Motor neuron (in vitro differentiated cells): ENCODE measurements at regions not wholly inside any gene's neighbourhood (a gene's known extent, or its start where the extent isn't known, plus 50 kb on each side); places are given as distances from the start of the nearest gene placed in this dataset.
"Not testable (repeated sequence)": the region's sequence is repeated elsewhere in the genome, so short reads cannot be mapped to it uniquely, and the experiment has no call there.

Source experiments
- ATAC-seq, 8 experiments: fragments of 200-7000 bp; cut with Tn5 transposase; replicated peaks in 6 of 8; 2 replicates each; pipeline ENCODE4 v1.8.0; 2021; ENCODE audit warnings: mild to moderate bottlenecking in 8 of 8, moderate library complexity in 8 of 8
- H3K27ac ChIP-seq, 2 donors: fragments of 250-450 bp; sonication (Bioruptor Pico); 2 replicates each; pipeline ENCODE4 v1.9.0; 2021; ENCODE audit warnings: antibody characterized with exemption in 2 of 2, mild to moderate bottlenecking in 2 of 2, moderate library complexity in 1 of 2
- H3K4me1 ChIP-seq, 2 donors: fragments of 250-450 bp; sonication (Bioruptor Pico); replicated peaks in 1 of 2; 2 replicates each; pipeline ENCODE4 v1.6.1; 2021; ENCODE audit warnings: antibody characterized with exemption in 2 of 2, mild to moderate bottlenecking in 2 of 2, moderate library complexity in 1 of 2
- H3K4me3 ChIP-seq, 5 donors: fragments of 250-450 bp; sonication (Bioruptor Pico); 2 replicates each; pipeline ENCODE4 v1.9.0; 2021; ENCODE audit warnings: antibody characterized with exemption in 5 of 5, mild to moderate bottlenecking in 5 of 5, moderate library complexity in 4 of 5
- WGBS, 10 experiments: fragments of 450-650 bp; shearing (Covaris generic); methylation state at CpG; one replicate each; pipeline ENCODE4 v1.0.0; 2022; 5-methylcytosine and 5-hydroxymethylcytosine counted together
- in situ Hi-C, 9 experiments: fragments of 400-800 bp; cut with MboI; loops; one replicate each; pipeline ENCODE4 v1.15.0; 2021; ENCODE audit warnings: low sequenced_read_pairs in 9 of 9, low pct_unique_long_range_greater_than_20kb in 2 of 9; ENCODE audit not compliant: unreplicated experiment in 9 of 9

DNA sequence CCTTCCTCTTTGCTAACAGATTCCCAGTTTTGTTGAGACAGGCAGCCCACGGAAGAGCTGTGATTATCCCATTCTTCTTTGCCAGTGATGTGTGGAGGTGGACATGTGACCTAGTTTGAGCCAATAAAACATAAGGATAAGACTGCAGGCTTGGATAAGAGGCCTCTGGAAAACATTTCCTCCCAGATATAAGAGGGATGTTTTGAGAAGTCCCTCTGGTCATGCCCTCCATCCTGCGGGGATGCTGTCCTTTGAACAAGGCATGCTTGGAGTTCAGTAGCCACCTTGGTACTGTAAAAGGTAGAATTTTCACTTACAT is 155.7 kb downstream of the TM2D1 start:
- ATAC-seq: no peak
- in situ Hi-C loops: no loop called here
- Histone ChIP-seq H3K4me3 (no peak overlapping the region), H3K4me1 (no peaks in the 10 kb centered on the region), H3K27ac (no peak overlapping the region)
- WGBS, 10 experiments: 22 to 100% (median 63%) methylated on average over 1 to 2 of the region's 2 CpGs; no CpG with 5 or more reads in 3 of the 10 experiments

- Histone ChIP-seq H3K4me1 (no peaks in the 10 kb centered on the region), H3K27ac (no peak overlapping the region), H3K4me3 (no peak overlapping the region)
- in situ Hi-C loops: no loop called here
- 11 to 86% (median 57%) methylated on average over 1 to 5 of the region's 5 CpGs for WGBS, 10 experiments
- ATAC-seq: peak in 1 of 8 experiments; percentile 34
These were observed 156.3 kb downstream of the TM2D1 start for GRCh38 chr1:61568460-61569302.

GRCh38 chr1:61566177-61566576 is 158.8 kb downstream of the TM2D1 start:
- WGBS, 10 experiments: 0 to 100% (median 90%) methylated on average over 1 of the region's 1 CpG; no CpG with 5 or more reads in 5 of the 10 experiments
- no peak for ATAC-seq
- in situ Hi-C loops: no loop called here
- Histone ChIP-seq H3K4me3 (no peak overlapping the region), H3K27ac (no peak overlapping the region), H3K4me1 (no peaks in the 10 kb centered on the region)

DNA sequence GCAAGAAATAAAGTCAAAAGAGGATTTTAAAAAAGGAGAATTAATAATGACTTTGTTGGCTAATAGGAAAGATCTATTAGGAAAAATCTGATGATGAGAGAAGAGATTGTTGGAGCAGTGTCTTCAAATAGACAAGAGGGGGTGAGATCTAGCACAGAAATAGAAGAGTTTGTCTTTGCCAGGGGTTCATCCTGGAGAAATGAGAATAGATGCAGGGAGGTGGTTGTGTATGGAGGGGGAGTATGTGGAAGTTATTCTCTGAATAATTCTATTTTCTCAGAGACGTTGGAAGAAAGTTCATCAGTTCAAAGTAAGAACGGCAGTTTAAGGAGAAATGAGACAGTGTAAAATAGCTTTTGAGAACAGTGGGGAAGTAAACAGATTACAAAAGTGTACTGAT is 161.3 kb downstream of the TM2D1 start:
- in situ Hi-C loops: no loop called here
- no peak overlapping the region for H3K4me3 ChIP-seq
- WGBS, 10 experiments: 5 to 100% (median 78%) methylated on average over 1 to 2 of the region's 2 CpGs; no CpG with 5 or more reads in 1 of the 10 experiments
- no peak overlapping the region for H3K27ac ChIP-seq
- no peak for ATAC-seq
- H3K4me1 ChIP-seq: no peaks in the 10 kb centered on the region

GRCh38 chr1:61561666-61562065 is 163.3 kb downstream of the TM2D1 start:
- Histone ChIP-seq H3K4me1 (no peaks in the 10 kb centered on the region), H3K4me3 (no peak overlapping the region), H3K27ac (no peak overlapping the region)
- peak in 2 of 8 experiments; percentile 26 to 31 for ATAC-seq
- in situ Hi-C loops: no loop called here

DNA sequence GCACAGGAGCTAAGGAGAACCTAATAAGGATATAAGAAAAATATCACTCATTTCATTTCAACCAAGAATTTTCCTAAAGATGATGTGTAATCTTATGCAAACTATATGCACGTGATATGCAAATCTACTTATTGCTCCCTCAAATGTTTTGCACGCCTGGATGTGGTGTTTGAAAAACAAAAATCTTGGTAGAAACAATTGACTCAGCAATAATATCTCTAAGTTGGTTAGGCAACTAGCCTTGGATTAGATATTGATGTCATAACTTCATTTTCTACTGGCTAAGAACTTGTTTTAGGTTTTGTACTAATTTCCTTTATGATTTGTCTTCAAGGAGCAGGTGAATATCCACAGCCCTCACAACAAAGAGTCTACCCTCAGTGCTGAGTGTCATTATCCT is 164.6 kb downstream of the TM2D1 start:
- in situ Hi-C loops: no loop called here
- no peak for ATAC-seq
- no peaks in the 10 kb centered on the region for H3K4me1 ChIP-seq
- no peak overlapping the region for H3K4me3 ChIP-seq
- 17 to 83% (median 66%) methylated on average over 1 to 2 of the region's 2 CpGs for WGBS, 10 experiments
- no peak overlapping the region for H3K27ac ChIP-seq

DNA sequence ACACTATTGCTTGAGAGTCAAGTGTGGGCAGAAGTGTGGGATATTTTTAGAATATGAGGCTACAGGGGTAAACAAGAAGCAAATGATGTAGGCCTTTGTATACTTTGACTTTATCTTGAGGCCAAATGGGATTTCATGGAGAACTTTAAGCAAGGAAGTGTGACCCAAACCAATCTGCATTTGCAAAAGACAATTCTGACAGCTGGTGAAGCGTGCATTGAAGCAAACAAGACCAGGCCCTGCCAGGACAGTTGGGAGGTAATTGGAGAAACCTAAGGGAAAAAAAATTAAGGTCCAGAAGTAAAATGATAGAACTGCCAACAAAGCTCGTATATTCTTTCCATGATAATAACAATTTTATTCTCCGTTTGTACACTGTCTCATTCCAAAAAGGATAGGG is 168.3 kb downstream of the TM2D1 start:
- H3K4me1 ChIP-seq: no peaks in the 10 kb centered on the region
- ATAC-seq: no peak
- WGBS, 10 experiments: 51 to 95% (median 86%) methylated on average over 2 to 3 of the region's 3 CpGs; no CpG with 5 or more reads in 1 of the 10 experiments
- in situ Hi-C loops: no loop called here
- H3K27ac ChIP-seq: no peak overlapping the region
- no peak overlapping the region for H3K4me3 ChIP-seq

GRCh38 chr1:61552630-61553305 is 172.2 kb downstream of the TM2D1 start:
- no peaks in the 10 kb centered on the region for H3K4me1 ChIP-seq
- WGBS, 10 experiments: 20 to 84% (median 68%) methylated on average over 1 to 4 of the region's 4 CpGs; no CpG with 5 or more reads in 1 of the 10 experiments
- peak in 2 of 8 experiments; percentile 50 to 74 for ATAC-seq
- H3K4me3 ChIP-seq: no peak overlapping the region
- H3K27ac ChIP-seq: no peak overlapping the region
- in situ Hi-C loops: no loop called here

GRCh38 chr1:61547302-61547701 is 177.6 kb downstream of the TM2D1 start:
- H3K4me3 ChIP-seq, in situ Hi-C loops, ATAC-seq, H3K4me1 ChIP-seq, H3K27ac ChIP-seq: not testable (repeated sequence)
- WGBS, 10 experiments: 33 to 100% (median 100%) methylated on average over 1 of the region's 2 CpGs; no CpG with 5 or more reads in 3 of the 10 experiments

DNA sequence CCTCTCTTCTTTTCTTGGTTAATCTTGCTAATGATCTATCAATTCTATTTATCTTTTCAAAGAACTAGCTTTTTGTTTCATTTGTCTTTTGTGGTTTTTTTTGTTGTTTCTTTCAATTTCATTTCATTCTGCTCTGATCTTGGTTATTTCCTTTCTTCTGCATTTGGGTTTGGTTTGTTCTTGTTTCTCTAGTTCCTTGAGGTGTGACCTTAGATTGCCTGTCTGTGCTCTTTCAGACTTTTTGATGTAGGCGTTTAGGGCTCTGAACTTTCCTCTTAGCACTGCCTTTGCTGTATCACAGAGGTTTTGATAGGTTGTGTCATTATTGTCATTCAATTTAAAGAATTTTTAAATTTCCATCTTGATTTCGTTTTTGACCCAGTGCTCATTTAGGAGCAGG is 180.1 kb downstream of the TM2D1 start:
- 11 to 100% (median 47%) methylated on average over 1 to 2 of the region's 2 CpGs for WGBS, 10 experiments
- H3K4me1 ChIP-seq, in situ Hi-C loops, H3K4me3 ChIP-seq, H3K27ac ChIP-seq, ATAC-seq: not testable (repeated sequence)

GRCh38 chr1:61543498-61543897 is 181.4 kb downstream of the TM2D1 start:
- H3K4me1 ChIP-seq, H3K4me3 ChIP-seq, ATAC-seq, H3K27ac ChIP-seq, in situ Hi-C loops: not testable (repeated sequence)

DNA sequence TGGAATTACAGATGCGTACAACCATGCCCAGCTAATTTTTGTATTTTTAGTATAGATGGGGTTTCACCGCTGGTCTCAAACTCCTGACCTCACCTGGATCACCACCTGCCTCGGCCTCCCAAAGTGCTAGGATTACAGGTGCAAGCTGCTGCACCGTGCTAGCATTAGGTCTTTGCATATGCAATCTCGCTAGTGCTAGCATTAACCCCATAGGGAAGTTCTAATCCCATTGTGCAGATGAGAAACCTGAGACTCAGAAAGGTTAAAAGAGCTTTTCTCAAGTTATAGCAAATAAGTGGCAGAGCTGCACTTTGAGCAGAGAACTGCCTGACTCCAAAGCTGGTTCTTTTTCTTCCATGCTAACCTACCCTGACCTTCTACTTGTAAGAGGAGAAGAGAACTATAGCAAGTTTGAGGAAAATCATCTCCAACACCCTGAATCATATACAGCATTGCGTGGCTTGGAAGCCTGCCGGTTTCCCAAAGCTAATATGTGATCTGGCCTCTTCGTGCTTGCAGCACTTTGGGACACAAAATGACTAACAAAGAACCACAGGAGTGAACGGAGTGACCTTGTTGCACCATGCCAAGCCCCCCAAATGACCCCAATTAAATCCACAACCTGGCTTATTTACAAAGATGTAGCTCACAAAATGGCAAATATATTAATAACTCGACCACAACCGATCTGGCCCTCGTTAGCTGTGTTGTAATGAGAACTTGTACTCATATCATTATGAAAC is 185.1 kb downstream of the TM2D1 start:
- no peak overlapping the region for H3K27ac ChIP-seq
- WGBS, 10 experiments: 8 to 96% (median 85%) methylated on average over 2 to 12 of the region's 12 CpGs; no CpG with 5 or more reads in 2 of the 10 experiments
- ATAC-seq: no peak
- no peaks in the 10 kb centered on the region for H3K4me1 ChIP-seq
- in situ Hi-C loops: no loop called here
- no peak overlapping the region for H3K4me3 ChIP-seq

DNA sequence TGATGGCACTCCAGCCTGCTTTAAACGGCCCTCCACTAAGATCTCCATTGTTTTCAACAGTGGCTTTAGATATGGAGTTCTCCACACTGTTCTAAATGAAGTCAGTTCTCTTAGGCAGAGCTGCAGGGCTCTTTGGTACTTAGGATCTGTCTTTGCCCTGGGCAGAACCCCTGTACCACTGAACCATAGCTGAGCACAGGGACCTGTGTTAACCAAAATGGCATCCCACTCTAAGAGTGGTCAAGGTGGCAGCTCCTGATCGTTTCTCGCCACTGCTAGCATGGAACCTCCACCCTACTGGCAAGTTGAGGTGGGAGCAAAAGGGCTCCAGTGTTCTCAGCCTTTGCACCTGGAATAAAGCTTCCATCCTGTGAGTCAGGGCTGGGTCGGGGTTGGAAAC is 186.7 kb downstream of the TM2D1 start:
- in situ Hi-C loops: no loop called here
- no peaks in the 10 kb centered on the region for H3K4me1 ChIP-seq
- no peak overlapping the region for H3K27ac ChIP-seq
- WGBS, 10 experiments: 33 to 92% (median 82%) methylated on average over 1 to 4 of the region's 4 CpGs
- H3K4me3 ChIP-seq: no peak overlapping the region
- no peak for ATAC-seq
